Uterus (tissue), 2 donors: ENCODE measurements at regions not wholly inside any gene's neighbourhood (a gene's known extent, or its start where the extent isn't known, plus 50 kb on each side); places are given as distances from the start of the nearest gene placed in this dataset.

ENCODE experiments used
- POLR2A ChIP-seq, 2 donors: fragments of 450-650 bp; IDR thresholded peaks; one replicate each; pipeline ENCODE4 v1.6.1; 2016; ENCODE audit warnings: antibody characterized with exemption in 2 of 2, mild to moderate bottlenecking in 1 of 2, moderate library complexity in 1 of 2
- TF ChIP-seq, protein P1 (sequence below), 4 experiments: fragments of 200-600 bp in 2 of 4; fragments of 450-650 bp in 2 of 4; sonication (generic) in 2 of 4; IDR thresholded peaks; one replicate each; pipeline ENCODE4 v1.5.1; 2016 to 2019; ENCODE audit warnings: antibody characterized with exemption in 4 of 4, mild to moderate bottlenecking in 2 of 4, moderate library complexity in 1 of 4

DNA sequence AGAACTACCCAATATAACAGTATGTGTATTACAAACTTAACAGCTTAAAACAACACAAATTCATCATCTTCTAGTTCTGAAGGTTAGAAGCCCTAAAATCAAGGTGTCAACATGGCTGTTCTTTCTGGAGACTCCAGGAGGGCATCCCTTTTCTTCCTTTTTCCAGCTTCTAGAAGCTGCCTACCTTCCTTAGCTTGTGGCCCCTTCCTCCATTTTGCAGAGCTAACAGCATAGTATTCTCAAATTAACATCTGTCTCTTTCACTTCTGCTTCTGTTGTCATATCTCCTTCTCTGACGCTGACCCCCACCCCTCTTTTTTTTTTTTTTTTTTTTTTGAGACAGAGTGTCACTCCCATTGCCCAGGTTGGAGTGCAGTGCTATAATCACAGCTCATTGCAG is 52.8 kb upstream of the AKIRIN2 start:
- TF ChIP-seq, protein P1, sequence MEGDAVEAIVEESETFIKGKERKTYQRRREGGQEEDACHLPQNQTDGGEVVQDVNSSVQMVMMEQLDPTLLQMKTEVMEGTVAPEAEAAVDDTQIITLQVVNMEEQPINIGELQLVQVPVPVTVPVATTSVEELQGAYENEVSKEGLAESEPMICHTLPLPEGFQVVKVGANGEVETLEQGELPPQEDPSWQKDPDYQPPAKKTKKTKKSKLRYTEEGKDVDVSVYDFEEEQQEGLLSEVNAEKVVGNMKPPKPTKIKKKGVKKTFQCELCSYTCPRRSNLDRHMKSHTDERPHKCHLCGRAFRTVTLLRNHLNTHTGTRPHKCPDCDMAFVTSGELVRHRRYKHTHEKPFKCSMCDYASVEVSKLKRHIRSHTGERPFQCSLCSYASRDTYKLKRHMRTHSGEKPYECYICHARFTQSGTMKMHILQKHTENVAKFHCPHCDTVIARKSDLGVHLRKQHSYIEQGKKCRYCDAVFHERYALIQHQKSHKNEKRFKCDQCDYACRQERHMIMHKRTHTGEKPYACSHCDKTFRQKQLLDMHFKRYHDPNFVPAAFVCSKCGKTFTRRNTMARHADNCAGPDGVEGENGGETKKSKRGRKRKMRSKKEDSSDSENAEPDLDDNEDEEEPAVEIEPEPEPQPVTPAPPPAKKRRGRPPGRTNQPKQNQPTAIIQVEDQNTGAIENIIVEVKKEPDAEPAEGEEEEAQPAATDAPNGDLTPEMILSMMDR (IDR thresholded peaks at IDR 0.05) = no peak
- TF ChIP-seq POLR2A (IDR thresholded peaks at IDR 0.05) = no peak
